GM23248 (cell line): ENCODE measurements at regions not wholly inside any gene's neighbourhood (a gene's known extent, or its start where the extent isn't known, plus 50 kb on each side); places are given as distances from the start of the nearest gene placed in this dataset.

Source experiments
- DNase-seq: peaks from one replicate; pipeline ENCODE4 v3.0.0-alpha.2; 2015
- H2AFZ ChIP-seq: fragments of 200-600 bp; sonication (generic); 2 replicates; pipeline ENCODE4 v1.6.1; 2016; ENCODE audit warnings: antibody characterized with exemption
- H3F3A ChIP-seq: fragments of 200-600 bp; sonication (generic); 2 replicates; pipeline ENCODE4 v1.6.1; 2016; ENCODE audit warnings: mild to moderate bottlenecking, antibody characterized with exemption, mixed run types; ENCODE audit not compliant: insufficient read depth
- H3K27ac ChIP-seq: fragments of 200-600 bp; sonication (generic); 2 replicates; pipeline ENCODE4 v1.5.1; 2016; ENCODE audit warnings: mild to moderate bottlenecking
- H3K27me3 ChIP-seq: fragments of 200-600 bp; sonication (generic); replicated peaks from 2 replicates; pipeline ENCODE4 v1.6.1; 2016; ENCODE audit warnings: mild to moderate bottlenecking; ENCODE audit not compliant: insufficient read depth
- H3K36me3 ChIP-seq: fragments of 200-600 bp; sonication (generic); 2 replicates; pipeline ENCODE4 v1.6.1; 2016; ENCODE audit warnings: low read depth, mild to moderate bottlenecking
- H3K4me1 ChIP-seq: fragments of 200-600 bp; sonication (generic); 2 replicates; pipeline ENCODE4 v1.6.1; 2016; ENCODE audit warnings: mild to moderate bottlenecking; ENCODE audit not compliant: insufficient read depth
- H3K4me2 ChIP-seq: fragments of 200-600 bp; sonication (generic); one replicate; pipeline ENCODE4 v1.6.1; 2016; ENCODE audit warnings: mild to moderate bottlenecking; ENCODE audit not compliant: unreplicated experiment
- H3K4me3 ChIP-seq: fragments of 200-600 bp; sonication (generic); 2 replicates; pipeline ENCODE4 v1.5.1; 2016; ENCODE audit warnings: mild to moderate bottlenecking
- H3K79me2 ChIP-seq: fragments of 200-600 bp; sonication (generic); 2 replicates; pipeline ENCODE4 v1.6.1; 2016; ENCODE audit warnings: mild to moderate bottlenecking; ENCODE audit not compliant: insufficient read depth
- H3K9ac ChIP-seq: fragments of 200-600 bp; sonication (generic); 2 replicates; pipeline ENCODE4 v1.6.1; 2016; ENCODE audit warnings: mild to moderate bottlenecking
- H3K9me2 ChIP-seq: fragments of 200-600 bp; sonication (generic); 2 replicates; pipeline ENCODE4 v1.6.1; 2016; ENCODE audit warnings: mixed run types, mild to moderate bottlenecking, moderate library complexity; ENCODE audit not compliant: insufficient read depth
- H3K9me3 ChIP-seq: fragments of 200-600 bp; sonication (generic); one replicate; pipeline ENCODE4 v1.6.1; 2017; ENCODE audit warnings: low read depth
- H4K20me1 ChIP-seq: fragments of 200-600 bp; sonication (generic); 2 replicates; pipeline ENCODE4 v1.6.0; 2016; ENCODE audit not compliant: insufficient read depth
- EZH2 ChIP-seq: fragments of 200-600 bp; sonication (generic); IDR thresholded peaks from 2 replicates; pipeline ENCODE4 v1.6.1; 2018; ENCODE audit warnings: antibody characterized with exemption, mild to moderate bottlenecking; ENCODE audit not compliant: insufficient read depth, poor library complexity, severe bottlenecking
- EZH2phosphoT487 ChIP-seq: fragments of 200-600 bp; sonication (generic); IDR thresholded peaks from 2 replicates; pipeline ENCODE4 v1.6.1; 2018; ENCODE audit warnings: antibody characterized with exemption, moderate library complexity, mild to moderate bottlenecking, low read depth; ENCODE audit not compliant: insufficient read depth
- WGBS, 2 experiments: methylation state at CpG; one replicate each; pipeline ENCODE4 v1.1.6; 2015 to 2017; ENCODE audit warnings: low lambda C conversion rate in 2 of 2, low coverage in 1 of 2; ENCODE audit errors: missing lambda C conversion rate in 2 of 2; 5-methylcytosine and 5-hydroxymethylcytosine counted together
- in situ Hi-C: fragments of 300-500 bp; cut with MboI; formaldehyde crosslinking; loops from 2 replicates; pipeline ENCODE4 v1.15.0; 2020

DNA sequence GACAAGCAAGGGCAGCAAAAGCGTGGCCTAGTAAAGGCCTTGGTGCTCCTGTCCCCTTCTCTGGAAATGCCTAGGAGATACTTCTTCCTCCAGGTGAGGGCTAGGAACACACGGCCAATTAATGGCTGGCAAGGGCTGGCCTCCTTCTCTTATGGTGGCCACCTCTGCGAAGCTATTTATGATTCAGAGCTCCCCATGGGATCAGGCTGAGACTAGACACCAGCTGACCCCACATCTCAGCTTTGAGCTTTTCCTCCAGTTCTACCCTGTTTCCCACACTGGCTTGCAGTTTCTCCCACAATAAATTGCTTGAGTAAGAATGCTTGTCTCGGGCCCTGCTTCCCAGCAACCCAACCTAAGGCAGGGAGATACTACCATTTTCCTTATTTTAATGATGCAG, 53.7 kb downstream of the CAMK2N1 start:
- in situ Hi-C loops = no loop called here
- H3K4me2 ChIP-seq = no peak overlapping the region
- H3K79me2 ChIP-seq = no peaks in the 10 kb centered on the region
- H3F3A ChIP-seq = no peaks in the 10 kb centered on the region
- H3K9me2 ChIP-seq = no peaks in the 10 kb centered on the region
- H4K20me1 ChIP-seq = no peaks in the 10 kb centered on the region
- no peaks in the 10 kb centered on the region for H3K36me3 ChIP-seq
- 42 to 45% methylated on average over 4 of the region's 4 CpGs for WGBS, 2 experiments
- H3K27me3 ChIP-seq = peaks cover 12% of the 10 kb centered on the region; the same call in 1 of the 2 replicates
- peaks cover under 1% of the 10 kb centered on the region; the same call in 1 of the 2 replicates for H3K4me1 ChIP-seq
- H3K9me3 ChIP-seq = no peaks in the 10 kb centered on the region
- H3K27ac ChIP-seq = no peak overlapping the region
- no peak for DNase-seq
- no peak overlapping the region for H3K4me3 ChIP-seq
- TF ChIP-seq EZH2 (no peak), EZH2phosphoT487 (no peak)
- no peak overlapping the region for H3K9ac ChIP-seq
- H2AFZ ChIP-seq = no peak overlapping the region

DNA sequence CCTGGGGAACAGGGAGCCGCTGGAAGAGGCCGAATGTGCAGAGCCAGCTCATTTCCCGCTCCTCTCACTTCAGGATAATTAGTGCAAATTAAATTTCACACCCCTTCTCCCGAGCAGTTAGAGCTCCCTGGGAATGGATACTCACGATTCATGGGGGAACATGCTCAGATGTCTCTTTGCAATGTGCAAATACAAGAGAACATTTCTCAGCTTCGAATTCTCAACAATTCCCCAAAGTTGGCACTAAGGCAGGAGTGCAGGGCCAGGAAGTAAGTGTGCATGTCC, 54.9 kb downstream of the CAMK2N1 start:
- H3K79me2 ChIP-seq = no peaks in the 10 kb centered on the region
- peaks cover 11% of the 10 kb centered on the region for H3K4me1 ChIP-seq
- no peaks in the 10 kb centered on the region for H3K9me3 ChIP-seq
- H3K27me3 ChIP-seq = peaks cover 9% of the 10 kb centered on the region; the same call in 1 of the 2 replicates
- 9% methylated on average over 6 of the region's 6 CpGs for WGBS, 2 experiments
- no peak overlapping the region for H3K4me2 ChIP-seq
- in situ Hi-C loops = no loop called here
- H3K36me3 ChIP-seq = no peaks in the 10 kb centered on the region
- TF ChIP-seq EZH2phosphoT487 (no peak), EZH2 (no peak)
- no peak overlapping the region for H3K9ac ChIP-seq
- no peaks in the 10 kb centered on the region for H4K20me1 ChIP-seq
- H3F3A ChIP-seq = no peaks in the 10 kb centered on the region
- no peak overlapping the region for H2AFZ ChIP-seq
- H3K27ac ChIP-seq = no peak overlapping the region
- DNase-seq = no peak
- H3K4me3 ChIP-seq = no peak overlapping the region
- no peaks in the 10 kb centered on the region for H3K9me2 ChIP-seq

DNA sequence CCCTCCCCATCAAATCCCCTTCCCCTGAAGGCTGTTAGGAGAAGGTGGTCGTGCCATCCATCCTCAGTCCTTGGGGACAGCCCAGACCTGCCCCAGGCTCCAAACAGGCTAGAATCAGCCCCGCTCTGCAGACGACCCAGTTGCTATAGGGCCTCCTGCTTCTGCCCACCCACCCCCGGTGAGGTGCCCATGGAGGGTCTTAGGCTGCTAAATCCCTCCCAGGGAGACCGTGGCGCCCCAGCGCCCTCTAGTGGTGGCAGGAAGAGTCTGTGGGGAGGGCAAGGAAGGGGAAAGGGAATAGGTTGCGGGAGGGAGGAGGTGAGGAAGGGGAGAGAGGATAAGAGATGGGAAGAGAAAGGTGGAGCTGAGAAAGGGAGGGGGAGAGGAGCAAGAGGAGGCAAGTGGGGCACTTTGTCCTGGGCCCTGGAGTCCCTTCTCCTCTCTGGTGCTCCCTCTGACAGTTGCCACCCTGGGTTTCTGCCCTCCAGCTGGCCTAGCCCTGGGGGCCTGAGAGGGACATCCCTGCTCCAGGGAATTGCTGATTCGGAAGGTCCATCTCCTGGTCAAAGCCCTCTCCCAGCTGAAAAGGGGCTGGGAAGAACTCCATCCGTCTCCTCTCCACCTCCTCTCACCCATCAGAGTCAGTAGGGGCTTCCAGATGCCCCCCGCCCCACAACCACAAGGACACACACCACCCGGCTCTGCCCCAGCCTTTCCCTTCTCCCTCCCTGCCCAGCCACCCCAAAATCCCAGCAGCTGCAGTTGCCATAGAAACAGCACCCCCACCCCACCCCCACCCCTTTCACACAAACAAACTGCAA, 55.4 kb downstream of the CAMK2N1 start:
- Histone ChIP-seq H3F3A (no peaks in the 10 kb centered on the region), H3K27ac (no peak overlapping the region), H3K4me1 (peaks cover 11% of the 10 kb centered on the region), H3K4me2 (no peak overlapping the region), H3K9ac (no peak overlapping the region), H3K4me3 (no peak overlapping the region), H3K79me2 (no peaks in the 10 kb centered on the region), H3K9me2 (no peaks in the 10 kb centered on the region), H3K27me3 (0 out of 2 replicates have a peak, but pooled peaks cover 4% of the 10 kb centered on the region), H3K9me3 (no peaks in the 10 kb centered on the region), H4K20me1 (no peaks in the 10 kb centered on the region), H2AFZ (no peak overlapping the region), H3K36me3 (no peaks in the 10 kb centered on the region)
- no peak for TF ChIP-seq EZH2
- TF ChIP-seq EZH2phosphoT487 = no peak
- peak; percentile 46 for DNase-seq
- 17 to 19% methylated on average over 5 to 12 of the region's 12 CpGs for WGBS, 2 experiments
- in situ Hi-C loops = no loop called here

DNA sequence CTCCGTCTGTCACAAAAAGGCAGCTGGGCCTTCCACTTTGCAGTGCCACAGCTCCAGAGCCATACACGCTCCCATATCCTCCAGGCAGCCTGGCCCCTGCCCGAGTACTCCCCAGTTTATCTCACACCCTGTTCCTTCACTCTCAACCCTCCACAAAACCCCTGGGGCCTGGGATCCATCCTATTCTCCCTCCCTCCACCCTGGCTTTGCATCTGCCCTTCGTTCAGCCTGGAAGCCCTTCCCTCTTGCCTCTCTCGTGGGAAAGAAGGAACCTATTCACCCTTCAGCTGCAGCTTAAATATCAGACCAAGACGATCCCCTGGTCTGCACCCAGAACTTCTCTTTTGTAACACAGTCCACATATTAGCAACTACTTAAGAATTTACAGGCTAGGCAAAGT, 56.7 kb downstream of the CAMK2N1 start:
- no peaks in the 10 kb centered on the region for H3F3A ChIP-seq
- H3K36me3 ChIP-seq = no peaks in the 10 kb centered on the region
- no peak overlapping the region for H3K4me2 ChIP-seq
- no peak overlapping the region for H2AFZ ChIP-seq
- peak; percentile 36 for DNase-seq
- TF ChIP-seq EZH2phosphoT487 (no peak), EZH2 (no peak)
- H3K4me1 ChIP-seq = peaks cover 11% of the 10 kb centered on the region
- in situ Hi-C loops = no loop called here
- H3K27me3 ChIP-seq = no peaks in the 10 kb centered on the region
- no peak overlapping the region for H3K4me3 ChIP-seq
- H3K9me3 ChIP-seq = no peaks in the 10 kb centered on the region
- H3K9ac ChIP-seq = no peak overlapping the region
- H4K20me1 ChIP-seq = no peaks in the 10 kb centered on the region
- H3K27ac ChIP-seq = no peak overlapping the region
- H3K79me2 ChIP-seq = no peaks in the 10 kb centered on the region
- no peaks in the 10 kb centered on the region for H3K9me2 ChIP-seq
- 67 to 73% methylated on average over 6 of the region's 6 CpGs for WGBS, 2 experiments
